Keratinocyte (primary cell): ENCODE measurements at regions not wholly inside any gene's neighbourhood (a gene's known extent, or its start where the extent isn't known, plus 50 kb on each side); places are given as distances from the start of the nearest gene placed in this dataset.

Experiments used
- DNase-seq: peaks from one replicate; pipeline ENCODE4 v3.0.0-alpha.2; 2011; ENCODE audit warnings: low read depth, missing footprints, low spot score
- FAIRE-seq: peaks from 2 replicates; lab custom pipeline; 2011; peaks lifted over from hg19 to GRCh38; lab: Jason Lieb, UNC
- H2AFZ ChIP-seq: 2 replicates; pipeline ENCODE4 v1.6.0; 2012; ENCODE audit warnings: low read length, control low read depth, inconsistent platforms; ENCODE audit not compliant: control insufficient read depth
- H3K27ac ChIP-seq: 2 replicates; pipeline ENCODE4 v1.5.1; 2011; ENCODE audit warnings: low read length; ENCODE audit not compliant: control insufficient read depth, insufficient read depth
- H3K27me3 ChIP-seq: 3 replicates; pipeline ENCODE4 v1.6.0; 2011; ENCODE audit warnings: low read length; ENCODE audit not compliant: control insufficient read depth, insufficient read depth; ENCODE audit errors: extremely low read depth
- H3K36me3 ChIP-seq, 2 experiments: 2 replicates in 1 of 2; 3 replicates in 1 of 2; pipeline ENCODE4 v1.5.1; 2011; ENCODE audit warnings: low read length in 2 of 2, mild to moderate bottlenecking in 1 of 2; ENCODE audit not compliant: control insufficient read depth in 2 of 2, insufficient read depth in 2 of 2; ENCODE audit errors: extremely low read depth in 1 of 2
- H3K4me1 ChIP-seq: 3 replicates; pipeline ENCODE4 v1.5.1; 2011; ENCODE audit warnings: low read length; ENCODE audit not compliant: control insufficient read depth, insufficient read depth; ENCODE audit errors: extremely low read depth
- H3K4me2 ChIP-seq: 3 replicates; pipeline ENCODE4 v1.6.0; 2011; ENCODE audit warnings: low read depth, low read length; ENCODE audit not compliant: control insufficient read depth, insufficient read depth; ENCODE audit errors: extremely low read depth
- H3K4me3 ChIP-seq, 3 experiments: fragments of 200-600 bp in 1 of 3; sonication (generic) in 1 of 3; 2 replicates in 2 of 3; 3 replicates in 1 of 3; pipeline ENCODE4 v1.5.1; 2011 to 2016; ENCODE audit warnings: low read length in 3 of 3, mild to moderate bottlenecking in 3 of 3, control low read depth in 2 of 3, inconsistent platforms in 1 of 3, low read depth in 1 of 3, mixed read lengths in 1 of 3, mixed run types in 1 of 3, moderate library complexity in 1 of 3; ENCODE audit not compliant: control insufficient read depth in 2 of 3, insufficient read depth in 2 of 3; ENCODE audit errors: extremely low read depth in 1 of 3
- H3K79me2 ChIP-seq: 2 replicates; pipeline ENCODE4 v1.6.0; 2012; ENCODE audit warnings: low read length; ENCODE audit not compliant: control insufficient read depth, insufficient read depth
- H3K9ac ChIP-seq: 3 replicates; pipeline ENCODE4 v1.6.0; 2011; ENCODE audit warnings: low read length; ENCODE audit not compliant: control insufficient read depth, insufficient read depth; ENCODE audit errors: extremely low read depth
- H3K9me1 ChIP-seq: 3 replicates; pipeline ENCODE4 v1.6.0; 2011; ENCODE audit warnings: low read length; ENCODE audit not compliant: control insufficient read depth, insufficient read depth; ENCODE audit errors: extremely low read depth
- H3K9me3 ChIP-seq: 2 replicates; pipeline ENCODE4 v1.5.1; 2012; ENCODE audit warnings: low read depth, low read length; ENCODE audit not compliant: control insufficient read depth
- H4K20me1 ChIP-seq: 3 replicates; pipeline ENCODE4 v1.6.0; 2011; ENCODE audit warnings: low read length; ENCODE audit not compliant: control insufficient read depth, insufficient read depth; ENCODE audit errors: extremely low read depth
- EZH2 ChIP-seq: IDR thresholded peaks from one replicate; pipeline ENCODE4 v1.6.1; 2012; ENCODE audit warnings: inconsistent platforms, mild to moderate bottlenecking, low read length, moderate library complexity
- dilution Hi-C: fragments of 300-500 bp; cut with MboI; formaldehyde crosslinking; loops from one replicate; pipeline ENCODE4 v1.7.0; 2020; ENCODE audit warnings: low sequenced_read_pairs; ENCODE audit not compliant: extremely low pct_ligation_motif_present
- TF ChIP-seq, protein P1 (sequence below), 3 experiments: IDR thresholded peaks in 1 of 3; conservative IDR thresholded peaks in 1 of 3; optimal IDR thresholded peaks in 1 of 3; 2 replicates in 2 of 3; 3 replicates in 1 of 3; pipeline versions ENCODE3 to v1.5.1; 2011; ENCODE audit warnings: low read length in 3 of 3, mild to moderate bottlenecking in 3 of 3, moderate library complexity in 2 of 3, control low read depth in 1 of 3, inconsistent platforms in 1 of 3; ENCODE audit not compliant: insufficient read depth in 2 of 3; ENCODE audit errors: extremely low read depth in 1 of 3

DNA sequence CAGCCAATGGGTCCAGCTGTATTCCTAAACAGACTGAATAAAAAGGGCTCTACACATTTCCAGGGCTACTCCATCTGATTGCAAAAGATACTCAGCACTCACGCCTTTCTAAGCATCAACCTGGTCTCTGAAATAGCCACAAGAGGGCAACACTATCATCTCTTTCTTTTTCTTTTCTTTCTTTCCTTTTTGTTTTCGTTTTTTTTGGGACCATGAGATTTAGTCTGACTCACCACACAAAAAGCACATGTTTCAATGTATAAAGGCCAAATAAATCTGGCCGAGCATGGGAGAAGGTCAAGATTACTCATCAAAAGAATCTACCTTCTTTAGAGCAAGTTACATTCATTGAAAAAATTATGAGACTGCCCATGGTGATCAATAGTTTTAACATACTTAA is 805.6 kb upstream of the ARGLU1 start:
- Histone ChIP-seq H3K4me3 (no peak overlapping the region), H3K27me3 (no peaks in the 10 kb centered on the region), H3K9me1 (no peaks in the 10 kb centered on the region), H3K27ac (no peak overlapping the region), H3K9ac (no peak overlapping the region), H3K9me3 (no peaks in the 10 kb centered on the region), H4K20me1 (no peaks in the 10 kb centered on the region), H3K36me3 (no peaks in the 10 kb centered on the region), H3K79me2 (no peaks in the 10 kb centered on the region), H3K4me1 (no peaks in the 10 kb centered on the region), H2AFZ (no peak overlapping the region), H3K4me2 (no peak overlapping the region)
- FAIRE-seq (no peak), DNase-seq (no peak)
- dilution Hi-C loops, result no loop called here
- no peak for TF ChIP-seq EZH2
- TF ChIP-seq, protein P1, sequence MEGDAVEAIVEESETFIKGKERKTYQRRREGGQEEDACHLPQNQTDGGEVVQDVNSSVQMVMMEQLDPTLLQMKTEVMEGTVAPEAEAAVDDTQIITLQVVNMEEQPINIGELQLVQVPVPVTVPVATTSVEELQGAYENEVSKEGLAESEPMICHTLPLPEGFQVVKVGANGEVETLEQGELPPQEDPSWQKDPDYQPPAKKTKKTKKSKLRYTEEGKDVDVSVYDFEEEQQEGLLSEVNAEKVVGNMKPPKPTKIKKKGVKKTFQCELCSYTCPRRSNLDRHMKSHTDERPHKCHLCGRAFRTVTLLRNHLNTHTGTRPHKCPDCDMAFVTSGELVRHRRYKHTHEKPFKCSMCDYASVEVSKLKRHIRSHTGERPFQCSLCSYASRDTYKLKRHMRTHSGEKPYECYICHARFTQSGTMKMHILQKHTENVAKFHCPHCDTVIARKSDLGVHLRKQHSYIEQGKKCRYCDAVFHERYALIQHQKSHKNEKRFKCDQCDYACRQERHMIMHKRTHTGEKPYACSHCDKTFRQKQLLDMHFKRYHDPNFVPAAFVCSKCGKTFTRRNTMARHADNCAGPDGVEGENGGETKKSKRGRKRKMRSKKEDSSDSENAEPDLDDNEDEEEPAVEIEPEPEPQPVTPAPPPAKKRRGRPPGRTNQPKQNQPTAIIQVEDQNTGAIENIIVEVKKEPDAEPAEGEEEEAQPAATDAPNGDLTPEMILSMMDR (optimal IDR thresholded peaks at IDR 0.05 in 1 of 3, IDR thresholded peaks at IDR 0.05 in 1 of 3, conservative IDR thresholded peaks at IDR 0.05 in 1 of 3; ENCODE audit: extremely low read depth in 1 of 3, insufficient read depth in 2 of 3, low read length in 3 of 3), result peak in 1 of 3 experiments; percentile 30

DNA sequence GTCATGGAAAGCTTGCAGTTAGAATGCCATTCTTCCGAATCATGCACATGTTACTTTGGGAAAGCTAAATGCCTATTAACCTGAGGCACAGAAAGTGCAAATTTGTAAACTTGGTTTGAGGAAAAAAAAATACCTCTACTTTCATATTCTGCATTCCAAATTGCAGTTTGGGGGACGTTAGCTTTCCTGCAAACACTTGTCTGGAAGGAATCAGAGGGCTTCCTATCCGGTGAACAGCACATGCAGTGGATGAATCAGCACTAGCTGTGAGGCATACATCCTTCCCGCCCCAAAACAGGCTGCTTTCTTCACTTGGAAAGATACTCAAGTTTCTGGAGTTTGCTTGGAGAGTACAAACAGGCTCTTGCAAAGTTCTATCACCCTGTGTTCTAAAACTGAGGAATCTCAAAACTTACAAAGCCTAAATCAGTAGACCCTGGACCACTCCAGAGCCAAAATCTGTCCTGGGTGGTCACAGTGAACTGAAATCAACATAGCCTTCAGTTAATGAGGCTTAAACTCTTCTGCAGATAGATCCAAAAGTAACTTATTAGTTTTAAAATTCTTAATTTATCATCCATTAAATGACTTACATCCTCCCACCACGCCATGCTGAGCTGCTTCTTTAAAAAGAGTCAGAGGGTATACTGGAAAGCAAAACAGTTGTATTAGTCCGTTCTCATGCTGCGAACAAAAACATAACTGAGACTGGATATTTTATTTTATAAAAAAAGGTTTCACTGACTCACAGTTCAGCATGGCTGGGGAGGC is 802.3 kb upstream of the ARGLU1 start:
- H3K27me3 ChIP-seq, result no peaks in the 10 kb centered on the region
- no peaks in the 10 kb centered on the region for H3K9me3 ChIP-seq
- no peaks in the 10 kb centered on the region for H3K4me1 ChIP-seq
- no peak for FAIRE-seq
- no peaks in the 10 kb centered on the region for H3K79me2 ChIP-seq
- no peak overlapping the region for H2AFZ ChIP-seq
- H3K4me2 ChIP-seq, result no peak overlapping the region
- dilution Hi-C loops, result no loop called here
- no peak overlapping the region for H3K27ac ChIP-seq
- TF ChIP-seq, protein P1 (optimal IDR thresholded peaks at IDR 0.05 in 1 of 3, IDR thresholded peaks at IDR 0.05 in 1 of 3, conservative IDR thresholded peaks at IDR 0.05 in 1 of 3; ENCODE audit: extremely low read depth in 1 of 3, insufficient read depth in 2 of 3, low read length in 3 of 3), result no peak
- TF ChIP-seq EZH2, result no peak
- no peak overlapping the region for H3K4me3 ChIP-seq
- no peaks in the 10 kb centered on the region for H3K9me1 ChIP-seq
- no peaks in the 10 kb centered on the region for H4K20me1 ChIP-seq
- no peaks in the 10 kb centered on the region for H3K36me3 ChIP-seq
- no peak for DNase-seq
- no peak overlapping the region for H3K9ac ChIP-seq
